KMS-11 (cell line): ENCODE measurements at regions not wholly inside any gene's neighbourhood (a gene's known extent, or its start where the extent isn't known, plus 50 kb on each side); places are given as distances from the start of the nearest gene placed in this dataset.
"Not testable (repeated sequence)": the region's sequence is repeated elsewhere in the genome, so short reads cannot be mapped to it uniquely, and the experiment has no call there.

ENCODE experiments used
- H2AFZ ChIP-seq: fragments of 200-600 bp; sonication (generic); 2 replicates; pipeline ENCODE4 v1.6.1; 2016; ENCODE audit warnings: antibody characterized with exemption, mixed run types, low read depth
- H3K27ac ChIP-seq: fragments of 200-600 bp; sonication (generic); 2 replicates; pipeline ENCODE4 v1.6.1; 2016; ENCODE audit warnings: mild to moderate bottlenecking, mixed run types
- H3K27me3 ChIP-seq: fragments of 200-600 bp; sonication (generic); 2 replicates; pipeline ENCODE4 v1.6.1; 2017; ENCODE audit warnings: mild to moderate bottlenecking, low read depth, mixed run types, moderate library complexity; ENCODE audit not compliant: insufficient read depth
- H3K36me3 ChIP-seq: fragments of 200-600 bp; sonication (generic); 2 replicates; pipeline ENCODE4 v1.6.1; 2017; ENCODE audit warnings: mild to moderate bottlenecking, mixed run types; ENCODE audit not compliant: insufficient read depth
- H3K4me1 ChIP-seq: fragments of 200-600 bp; sonication (generic); 2 replicates; pipeline ENCODE4 v1.6.1; 2016; ENCODE audit warnings: mild to moderate bottlenecking, low read depth, mixed run types; ENCODE audit not compliant: poor library complexity, severe bottlenecking
- H3K4me2 ChIP-seq: fragments of 200-600 bp; sonication (generic); 2 replicates; pipeline ENCODE4 v1.7.0; 2016; ENCODE audit warnings: mild to moderate bottlenecking, mixed run types
- H3K4me3 ChIP-seq: fragments of 200-600 bp; sonication (generic); IDR thresholded peaks from 2 replicates; pipeline ENCODE4 v1.6.1; 2017; ENCODE audit warnings: low read depth, low read length, mixed read lengths; ENCODE audit not compliant: insufficient read depth
- H3K79me2 ChIP-seq: fragments of 200-600 bp; sonication (generic); 2 replicates; pipeline ENCODE4 v1.6.1; 2016; ENCODE audit warnings: low read depth, mixed run types; ENCODE audit not compliant: insufficient read depth
- H3K9ac ChIP-seq: fragments of 200-600 bp; sonication (generic); 2 replicates; pipeline ENCODE4 v1.6.1; 2016; ENCODE audit warnings: mild to moderate bottlenecking, mixed run types
- H4K20me1 ChIP-seq: fragments of 200-600 bp; sonication (generic); 2 replicates; pipeline ENCODE4 v1.6.1; 2016; ENCODE audit warnings: mild to moderate bottlenecking, mixed run types; ENCODE audit not compliant: insufficient read depth
- TF ChIP-seq, protein P1 (sequence below): fragments of 200-600 bp; sonication (generic); conservative IDR thresholded peaks from 2 replicates; pipeline ENCODE4 v1.6.1; 2017; ENCODE audit warnings: low read depth, mild to moderate bottlenecking, antibody characterized with exemption, low read length, moderate library complexity, mixed read lengths

DNA sequence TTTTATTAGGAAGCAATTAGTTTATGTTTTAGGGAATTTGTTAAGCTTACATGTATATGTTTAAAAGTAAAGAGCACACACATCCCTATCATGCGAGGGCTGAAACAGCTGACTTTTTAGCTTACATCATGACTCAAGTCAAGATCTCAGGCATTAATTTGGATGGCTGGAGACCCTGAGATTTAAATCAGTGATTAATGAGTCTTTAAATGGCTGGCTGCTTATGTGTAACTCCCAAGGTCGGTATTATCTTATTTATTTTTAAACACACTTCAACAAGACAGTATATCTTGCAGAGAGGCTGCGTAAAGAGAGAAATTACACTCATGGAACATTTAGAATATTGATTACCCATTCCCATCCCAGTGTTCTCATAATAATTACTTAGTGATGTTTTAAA lies 169.4 kb downstream of the KBTBD8 start:
- H3K4me1 ChIP-seq: no peaks in the 10 kb centered on the region
- H3K4me3 ChIP-seq: no peak overlapping the region
- no peak overlapping the region for H3K9ac ChIP-seq
- TF ChIP-seq, protein P1, sequence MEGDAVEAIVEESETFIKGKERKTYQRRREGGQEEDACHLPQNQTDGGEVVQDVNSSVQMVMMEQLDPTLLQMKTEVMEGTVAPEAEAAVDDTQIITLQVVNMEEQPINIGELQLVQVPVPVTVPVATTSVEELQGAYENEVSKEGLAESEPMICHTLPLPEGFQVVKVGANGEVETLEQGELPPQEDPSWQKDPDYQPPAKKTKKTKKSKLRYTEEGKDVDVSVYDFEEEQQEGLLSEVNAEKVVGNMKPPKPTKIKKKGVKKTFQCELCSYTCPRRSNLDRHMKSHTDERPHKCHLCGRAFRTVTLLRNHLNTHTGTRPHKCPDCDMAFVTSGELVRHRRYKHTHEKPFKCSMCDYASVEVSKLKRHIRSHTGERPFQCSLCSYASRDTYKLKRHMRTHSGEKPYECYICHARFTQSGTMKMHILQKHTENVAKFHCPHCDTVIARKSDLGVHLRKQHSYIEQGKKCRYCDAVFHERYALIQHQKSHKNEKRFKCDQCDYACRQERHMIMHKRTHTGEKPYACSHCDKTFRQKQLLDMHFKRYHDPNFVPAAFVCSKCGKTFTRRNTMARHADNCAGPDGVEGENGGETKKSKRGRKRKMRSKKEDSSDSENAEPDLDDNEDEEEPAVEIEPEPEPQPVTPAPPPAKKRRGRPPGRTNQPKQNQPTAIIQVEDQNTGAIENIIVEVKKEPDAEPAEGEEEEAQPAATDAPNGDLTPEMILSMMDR: no peak
- no peak overlapping the region for H2AFZ ChIP-seq
- no peaks in the 10 kb centered on the region for H3K36me3 ChIP-seq
- H3K79me2 ChIP-seq: no peaks in the 10 kb centered on the region
- H3K27me3 ChIP-seq: no peaks in the 10 kb centered on the region
- H4K20me1 ChIP-seq: no peaks in the 10 kb centered on the region
- H3K4me2 ChIP-seq: no peak overlapping the region
- H3K27ac ChIP-seq: no peak overlapping the region

- no peak overlapping the region for H3K27ac ChIP-seq
- no peak overlapping the region for H3K9ac ChIP-seq
- H3K27me3 ChIP-seq: no peaks in the 10 kb centered on the region
- no peak overlapping the region for H3K4me3 ChIP-seq
- TF ChIP-seq, protein P1: no peak
- no peak overlapping the region for H3K4me2 ChIP-seq
- H4K20me1 ChIP-seq: no peaks in the 10 kb centered on the region
- no peak overlapping the region for H2AFZ ChIP-seq
- H3K4me1 ChIP-seq: no peaks in the 10 kb centered on the region
- H3K79me2 ChIP-seq: no peaks in the 10 kb centered on the region
- no peaks in the 10 kb centered on the region for H3K36me3 ChIP-seq
These were observed 173.7 kb downstream of the KBTBD8 start for GRCh38 chr3:67171841-67172240.

DNA sequence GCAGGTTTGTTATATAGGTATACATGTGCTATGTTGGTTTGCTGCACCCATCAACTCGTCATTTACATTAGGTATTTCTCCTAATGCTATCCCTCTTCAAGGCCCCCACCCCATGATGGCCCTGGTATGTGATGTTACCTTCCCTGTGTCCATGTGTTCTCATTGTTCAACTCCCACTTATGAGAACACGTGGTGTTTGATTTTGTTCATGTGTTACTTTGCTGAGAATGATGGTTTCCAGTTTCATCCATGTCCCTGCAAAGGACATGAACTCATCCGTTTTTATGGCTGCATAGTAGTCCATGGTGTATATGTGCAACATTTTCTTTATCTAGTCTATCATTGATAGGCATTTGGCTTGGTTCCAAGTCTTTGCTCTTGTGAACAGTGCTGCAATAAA lies 175.0 kb downstream of the KBTBD8 start:
- not testable (repeated sequence) for H4K20me1 ChIP-seq, H3K4me1 ChIP-seq, H3K79me2 ChIP-seq, H3K27me3 ChIP-seq, H3K27ac ChIP-seq, H2AFZ ChIP-seq, H3K4me2 ChIP-seq, H3K36me3 ChIP-seq, H3K4me3 ChIP-seq, H3K9ac ChIP-seq

- Histone ChIP-seq H3K36me3 (no peaks in the 10 kb centered on the region), H3K79me2 (no peaks in the 10 kb centered on the region), H3K27ac (no peak overlapping the region), H3K9ac (no peak overlapping the region), H3K27me3 (no peaks in the 10 kb centered on the region), H3K4me2 (no peak overlapping the region), H3K4me1 (no peaks in the 10 kb centered on the region), H3K4me3 (no peak overlapping the region), H2AFZ (no peak overlapping the region), H4K20me1 (no peaks in the 10 kb centered on the region)
- TF ChIP-seq, protein P1: no peak
These were observed 178.3 kb downstream of the KBTBD8 start for GRCh38 chr3:67176396-67176795.

DNA sequence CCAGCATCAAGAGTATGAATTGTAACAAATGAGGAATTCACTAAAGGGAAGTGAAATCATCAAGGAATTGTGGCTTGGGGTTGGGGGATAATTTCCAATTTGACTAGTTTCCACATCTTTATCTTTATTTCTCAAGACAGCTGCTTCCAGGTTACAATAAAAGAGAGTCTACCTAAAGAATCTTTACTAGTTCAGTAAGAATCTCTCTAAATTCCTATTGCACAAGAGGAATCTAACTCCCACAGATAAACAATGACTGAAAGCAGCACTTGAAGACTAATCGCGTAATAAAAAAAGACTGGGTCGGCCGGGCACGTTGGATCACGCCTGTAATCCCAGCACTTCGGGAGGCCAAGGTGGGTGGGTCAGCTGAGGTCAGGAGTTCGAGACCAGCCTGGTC lies 194.4 kb downstream of the KBTBD8 start:
- no peaks in the 10 kb centered on the region for H3K27me3 ChIP-seq
- no peaks in the 10 kb centered on the region for H4K20me1 ChIP-seq

More for the DNA sequence above, 194.4 kb downstream of the KBTBD8 start:
- Histone ChIP-seq H2AFZ (no peak overlapping the region), H3K36me3 (no peaks in the 10 kb centered on the region), H3K4me3 (no peak overlapping the region), H3K9ac (no peak overlapping the region), H3K79me2 (no peaks in the 10 kb centered on the region), H3K4me1 (no peaks in the 10 kb centered on the region), H3K27ac (no peak overlapping the region), H3K4me2 (no peak overlapping the region)
- TF ChIP-seq, protein P1: no peak
